Hepatic stellate cell (primary cell): ENCODE measurements at regions not wholly inside any gene's neighbourhood (a gene's known extent, or its start where the extent isn't known, plus 50 kb on each side); places are given as distances from the start of the nearest gene placed in this dataset.
"Not testable (repeated sequence)": the region's sequence is repeated elsewhere in the genome, so short reads cannot be mapped to it uniquely, and the experiment has no call there.

ENCODE experiments used
- DNase-seq: peaks from one replicate; pipeline ENCODE4 v3.0.0; 2011; ENCODE audit warnings: low spot score

DNA sequence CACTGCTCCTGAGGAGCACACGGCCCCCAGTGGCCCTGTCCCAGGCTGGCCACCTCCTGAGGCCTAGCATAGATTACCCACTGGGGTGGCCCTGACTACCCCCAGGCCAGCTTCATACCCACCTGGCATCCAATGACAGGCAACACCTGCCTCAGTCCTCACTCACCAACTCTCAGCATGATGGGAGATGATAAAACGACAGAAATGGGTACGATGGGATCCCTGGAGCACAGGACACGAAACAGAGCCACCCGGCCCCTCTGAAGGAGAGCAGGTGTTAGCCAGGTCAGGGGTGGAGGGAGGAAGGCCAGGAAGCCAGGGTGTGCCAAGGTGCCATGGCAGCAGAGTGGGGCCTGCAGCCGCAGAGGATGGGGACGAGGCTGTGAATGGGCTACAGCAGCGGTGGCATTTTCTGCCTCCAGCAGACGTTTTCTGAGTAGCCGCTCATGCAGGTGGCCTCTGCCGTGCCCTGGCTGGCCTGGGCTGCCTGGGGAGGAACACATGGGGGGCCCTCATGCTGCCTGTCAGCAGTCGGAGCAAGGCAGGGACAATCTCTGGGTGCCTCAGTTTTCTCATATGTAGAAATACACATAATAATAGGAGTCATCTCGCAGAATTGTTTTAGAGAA is 50.2 kb upstream of the FGF3 start:
- no peak for DNase-seq

GRCh38 chr11:69870766-69871165 is 51.5 kb upstream of the FGF3 start:
- DNase-seq, result no peak

DNA sequence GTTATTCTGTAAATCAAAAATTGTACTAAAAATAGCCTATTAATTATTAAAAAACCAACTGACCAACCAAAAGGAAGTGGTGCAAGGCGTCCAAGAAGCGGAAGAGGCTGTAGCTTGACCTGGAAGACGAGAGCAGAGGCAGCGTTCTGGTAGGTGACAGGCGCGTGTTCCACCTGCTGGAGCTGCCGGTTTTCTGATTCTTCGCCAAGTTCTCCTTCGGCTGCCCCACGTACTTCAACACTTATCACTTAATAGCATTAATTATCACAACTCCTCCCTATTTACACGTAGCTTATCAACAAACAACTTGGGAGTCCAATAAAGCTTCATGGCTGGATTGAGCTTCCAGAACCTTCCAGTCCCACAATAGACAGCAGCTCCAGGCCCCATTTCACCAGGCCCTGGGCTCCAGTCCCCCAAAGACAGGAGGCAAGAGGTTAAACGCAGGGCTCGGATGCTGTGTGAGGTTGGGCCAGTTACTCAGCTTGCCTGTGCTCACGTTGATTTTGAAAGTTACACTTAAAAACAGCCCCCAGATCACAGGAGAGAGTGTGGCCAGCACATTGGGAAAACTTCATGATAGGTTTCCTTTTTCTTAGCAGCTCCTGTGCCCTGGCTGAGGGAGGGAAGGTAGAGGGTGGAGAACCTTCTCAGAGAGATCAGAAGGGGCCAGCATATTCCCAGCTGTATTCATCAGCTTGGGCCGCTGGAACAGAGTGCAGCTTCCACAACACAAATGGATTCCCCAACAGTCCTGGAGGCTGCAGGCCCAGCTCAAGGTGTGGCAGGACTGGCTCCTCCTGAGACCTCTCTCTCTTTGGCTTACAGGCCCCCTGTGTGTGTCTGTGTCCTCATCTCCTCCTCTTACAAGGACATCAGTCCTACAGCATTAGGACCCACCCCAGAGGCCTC is 54.2 kb upstream of the FGF3 start:
- no peak for DNase-seq

DNA sequence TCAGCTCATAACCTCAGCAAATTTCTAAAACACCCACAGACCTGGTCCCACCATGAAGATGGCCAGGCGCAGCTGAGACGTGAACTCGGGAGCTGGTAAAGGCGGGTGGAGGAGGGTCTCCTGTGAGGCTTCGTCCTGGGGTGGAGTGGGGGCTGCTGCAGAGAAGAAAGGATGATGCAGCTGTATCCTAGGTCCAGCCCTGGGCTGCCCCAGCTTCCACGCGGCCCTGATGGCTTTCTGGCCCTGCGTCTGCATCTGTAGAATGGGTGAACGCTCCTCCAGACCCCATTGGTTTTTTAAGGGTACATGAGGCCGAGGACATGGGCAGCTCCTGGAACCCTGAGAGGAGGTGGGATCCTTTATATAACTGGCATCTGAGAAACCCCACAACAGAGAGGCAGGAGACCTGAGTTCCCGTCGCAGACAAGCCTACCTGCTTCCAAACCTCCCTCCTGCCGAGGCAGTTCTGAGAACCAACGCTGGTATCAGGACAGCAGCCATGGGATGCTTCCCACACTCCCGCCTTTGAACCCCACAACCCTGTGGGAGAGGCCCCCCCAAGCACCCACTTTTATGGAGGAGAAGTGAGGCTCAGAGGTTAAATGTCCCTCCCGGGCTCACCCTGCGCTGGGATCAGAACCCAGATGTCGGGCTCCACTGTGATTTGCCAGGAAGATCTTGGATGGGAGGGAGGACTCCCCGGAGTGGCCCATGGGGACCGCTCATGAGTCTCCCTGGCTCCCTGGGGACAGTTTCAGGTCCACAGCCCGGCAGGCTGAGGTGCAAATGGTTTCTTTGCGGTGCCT is 55.2 kb upstream of the FGF3 start:
- no peak for DNase-seq

DNA sequence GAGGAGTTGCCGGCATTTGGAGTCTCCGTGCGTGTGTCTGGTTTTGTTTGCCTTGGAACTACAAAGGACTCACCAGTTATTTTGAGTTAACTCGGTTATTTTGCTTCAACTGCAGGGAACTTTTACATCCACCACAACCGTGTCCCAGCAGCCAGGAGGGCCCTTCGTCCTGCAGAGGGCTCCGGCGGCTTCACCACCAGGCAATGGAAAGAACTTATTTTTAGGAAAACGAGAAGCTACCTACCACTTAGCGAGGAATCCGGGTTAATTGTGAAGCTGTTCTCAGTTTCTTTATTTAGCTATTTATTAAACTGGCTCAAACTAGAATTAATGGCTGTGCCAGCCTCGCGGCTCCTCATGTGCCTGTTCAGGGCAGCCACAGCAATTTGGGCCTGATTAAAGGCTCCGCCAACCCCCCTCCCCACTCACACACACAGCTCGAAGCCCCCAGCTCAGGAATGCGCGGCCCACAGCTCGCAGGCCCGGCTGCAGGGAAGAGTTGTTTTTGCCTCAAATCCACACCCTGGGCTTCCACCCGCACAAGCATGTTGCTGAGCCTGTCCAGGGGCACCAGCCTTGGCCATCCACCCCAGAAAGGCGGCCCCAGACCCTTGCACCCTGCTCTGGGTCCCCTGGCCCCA is 55.9 kb upstream of the FGF3 start:
- DNase-seq, result no peak

- DNase-seq, result no peak
These were observed 56.8 kb upstream of the FGF3 start for GRCh38 chr11:69876013-69876412.

DNA sequence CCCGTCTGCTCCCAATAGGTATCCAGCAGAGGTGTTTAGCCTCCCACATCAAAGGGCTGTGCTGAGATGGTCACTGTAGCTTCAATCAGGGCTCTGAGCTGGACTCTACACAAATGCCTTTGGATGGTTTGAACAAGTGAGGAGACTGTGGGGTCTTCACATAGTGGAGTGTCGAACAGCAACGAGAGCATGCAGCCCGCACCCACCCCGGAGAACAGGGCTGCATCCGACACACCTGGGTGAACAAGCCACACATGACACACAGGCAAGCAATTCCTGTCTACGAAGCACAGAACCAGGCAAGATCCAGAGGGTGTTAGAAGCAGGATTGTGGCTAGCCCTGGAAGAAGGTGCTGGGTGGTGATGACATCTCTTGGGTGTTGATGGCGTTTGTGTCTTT is 58.0 kb upstream of the FGF3 start:
- no peak for DNase-seq

DNA sequence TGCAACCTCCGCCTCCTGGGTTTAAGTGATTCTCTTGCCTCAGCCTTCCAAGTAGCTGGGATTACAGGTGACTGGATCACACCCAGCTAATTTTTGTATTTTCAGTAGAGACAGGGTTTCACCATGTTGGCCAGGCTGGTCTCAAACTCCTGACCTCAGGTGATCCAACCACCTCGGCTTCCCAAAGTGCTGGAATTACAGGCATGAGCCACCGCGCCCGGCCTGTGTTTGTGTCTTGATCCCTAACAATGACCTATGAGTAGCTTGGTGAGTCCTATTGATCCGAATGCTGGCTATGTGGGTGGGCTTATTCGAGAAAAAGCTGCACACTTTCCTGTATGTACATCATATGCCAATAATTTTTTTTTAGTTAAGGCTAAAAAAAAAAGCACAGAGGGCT is 58.5 kb upstream of the FGF3 start:
- DNase-seq, result not testable (repeated sequence)

- no peak for DNase-seq
These were observed 59.1 kb upstream of the FGF3 start for GRCh38 chr11:69878144-69878883.

- DNase-seq, result no peak
These were observed 59.9 kb upstream of the FGF3 start for GRCh38 chr11:69878927-69879728.

- no peak for DNase-seq
These were observed 60.5 kb upstream of the FGF3 start for GRCh38 chr11:69879729-69880005.

- DNase-seq, result no peak
These were observed 61.0 kb upstream of the FGF3 start for GRCh38 chr11:69880041-69880825.

DNA sequence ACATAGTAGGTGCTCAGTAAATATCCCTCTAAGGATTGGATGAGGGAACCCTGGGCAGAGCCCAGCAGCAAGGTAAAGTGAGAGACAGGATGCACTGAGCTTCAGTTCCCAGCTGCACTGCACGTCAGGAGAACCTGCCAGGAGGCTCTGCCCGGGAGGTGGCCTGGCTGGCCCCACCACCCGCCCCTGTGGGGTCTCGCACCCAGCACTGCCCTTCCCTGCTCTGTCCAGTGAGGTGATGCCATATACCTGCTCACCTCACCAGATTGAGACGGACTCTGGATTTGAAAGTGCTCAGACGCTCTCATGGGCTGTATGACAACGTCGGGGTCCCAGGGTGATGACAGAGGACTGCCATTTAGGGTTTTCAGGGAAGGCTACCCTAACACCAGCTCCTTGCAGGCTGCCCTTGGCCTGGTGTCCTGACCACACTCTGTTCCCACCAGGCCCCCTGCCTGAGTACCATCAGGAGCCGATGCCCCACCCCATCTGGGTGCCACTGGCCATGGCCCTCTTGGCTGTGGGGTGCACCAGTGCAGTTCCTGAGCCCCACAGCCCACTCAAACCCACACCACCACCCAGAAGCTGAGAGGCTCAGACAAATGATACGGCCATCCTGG is 61.7 kb upstream of the FGF3 start:
- no peak for DNase-seq

DNA sequence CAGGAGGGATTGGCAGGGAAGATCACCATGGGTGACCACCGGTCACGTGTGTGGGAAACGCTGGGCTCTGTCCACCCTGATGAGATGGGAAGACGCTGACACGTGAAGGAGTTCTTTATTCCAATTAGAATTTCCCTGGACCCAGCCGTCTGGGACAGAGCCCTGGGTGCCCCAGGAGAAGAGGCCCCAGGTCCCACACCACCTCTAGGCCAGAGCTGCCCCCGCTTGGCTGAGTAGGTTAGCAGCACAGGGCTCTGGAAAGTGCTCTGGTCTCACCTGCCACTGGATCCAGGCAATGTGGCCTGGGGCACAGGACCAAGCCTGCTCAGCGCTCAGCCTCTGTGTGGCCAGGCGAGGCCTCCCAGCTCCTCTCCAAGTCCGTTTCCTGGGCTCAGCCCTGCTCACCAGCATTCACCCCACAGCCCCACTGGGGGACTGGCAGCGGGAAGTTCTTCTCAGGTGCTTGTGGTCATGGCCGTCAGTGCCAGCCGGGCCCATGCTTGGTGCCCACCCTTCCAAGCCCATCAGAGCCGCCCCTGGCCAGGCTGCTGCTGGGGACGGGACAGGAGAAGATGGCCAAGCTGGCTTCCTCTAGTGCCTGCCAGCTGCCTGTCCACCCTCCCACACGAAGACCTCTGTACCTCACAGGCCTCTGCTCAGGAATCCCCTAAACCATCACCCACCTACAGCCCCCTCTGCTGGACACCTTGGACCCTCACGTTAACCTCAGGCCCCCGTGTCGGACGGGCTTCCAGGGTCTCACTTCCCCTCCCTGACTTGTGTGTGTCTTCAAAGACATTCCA is 62.5 kb upstream of the FGF3 start:
- no peak for DNase-seq

- DNase-seq, result no peak
These were observed 63.0 kb upstream of the FGF3 start for GRCh38 chr11:69882270-69882608.

- DNase-seq, result no peak
These were observed 64.4 kb upstream of the FGF3 start for GRCh38 chr11:69883292-69884255.

DNA sequence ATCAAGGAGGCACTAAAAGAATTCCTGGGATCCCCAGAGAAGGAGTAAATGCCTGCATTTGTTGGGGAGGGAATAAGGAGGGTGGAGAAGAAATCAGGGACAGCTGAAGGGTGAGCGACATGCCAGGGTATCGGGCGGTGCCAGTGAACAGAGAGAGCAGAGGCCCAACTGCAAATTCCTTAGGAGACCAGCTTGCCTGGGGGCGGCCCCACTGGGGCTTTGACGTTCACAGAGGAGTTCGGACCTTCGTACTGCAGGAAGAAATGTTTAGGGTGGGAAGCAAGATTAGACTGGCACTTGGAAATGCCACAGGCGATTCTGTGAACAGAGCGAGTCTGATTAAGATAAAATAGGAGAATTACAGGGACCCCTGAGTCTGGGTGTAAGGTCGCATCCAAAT is 65.1 kb upstream of the FGF3 start:
- no peak for DNase-seq

- DNase-seq, result no peak
These were observed 65.5 kb upstream of the FGF3 start for GRCh38 chr11:69884751-69885150.
